ENCODE measurements at regions not wholly inside any gene's neighbourhood (a gene's known extent, or its start where the extent isn't known, plus 50 kb on each side); places are given as distances from the start of the nearest gene placed in this dataset.

GRCh38 chr16:25523183-25523582, 168.6 kb upstream of the HS3ST4 start:
- TF ChIP-seq CTCF (IDR thresholded peaks at IDR 0.05) (no peak), POLR2A (IDR thresholded peaks at IDR 0.05) (no peak)
